ENCODE measurements at regions not wholly inside any gene's neighbourhood (a gene's known extent, or its start where the extent isn't known, plus 50 kb on each side); places are given as distances from the start of the nearest gene placed in this dataset.

DNA sequence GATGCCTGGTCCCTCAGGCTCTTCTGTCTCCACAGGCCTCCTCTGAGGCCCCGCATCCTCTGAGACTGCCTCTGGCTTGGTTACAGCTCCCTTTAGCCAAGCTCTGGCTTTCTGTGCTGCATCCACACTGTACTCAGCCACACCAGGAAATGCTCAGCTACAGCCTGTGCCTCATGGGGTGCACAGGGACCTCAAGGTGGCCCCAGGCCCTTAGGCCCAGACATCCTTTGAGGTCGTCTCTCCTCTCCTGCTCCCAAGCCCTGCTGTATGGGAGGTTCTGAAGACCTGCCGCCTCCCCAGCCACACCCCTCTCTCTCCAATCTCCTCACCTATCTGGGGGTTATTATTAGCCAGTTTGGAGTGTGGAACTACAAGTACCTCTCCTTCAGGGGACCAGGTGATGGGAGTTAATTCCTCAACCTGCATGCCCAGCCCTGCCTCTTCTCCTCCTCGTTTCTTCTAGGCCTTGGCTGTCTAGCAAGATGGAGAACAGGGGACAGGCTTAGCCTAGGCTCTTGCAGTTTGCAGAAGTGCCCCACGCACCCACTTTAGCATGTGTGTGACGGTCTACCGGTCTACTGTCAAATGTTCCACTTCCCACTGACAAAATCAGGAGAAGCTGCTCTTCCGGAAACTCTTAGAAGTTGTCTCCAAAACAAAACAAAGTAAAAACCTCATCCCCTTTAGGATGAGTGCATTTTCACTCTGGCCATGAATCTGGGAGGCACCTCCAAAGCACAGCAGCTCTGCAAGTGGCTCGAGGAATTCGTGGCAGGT is 64.0 kb upstream of the WAC start:
- no peak overlapping the region for H3K14ac ChIP-seq (ENCODE audit: insufficient read length)
- 91% methylated on average over 10 of the region's 10 CpGs; no CpG with 5 or more reads in 1 of the 2 experiments for WGBS, 2 experiments (ENCODE audit: extremely low coverage in 1 of 2, insufficient coverage in 1 of 2, insufficient read length in 1 of 2, insufficient replicate concordance in 2 of 2, low coverage in 1 of 2, low lambda C conversion rate in 2 of 2, missing lambda C conversion rate in 1 of 2)
- TF ChIP-seq CHD2 (IDR thresholded peaks at IDR 0.05; ENCODE audit: low read length) = no peak
- no peak for TF ChIP-seq CREB1 (IDR thresholded peaks at IDR 0.05)
- no peak for TF ChIP-seq ASH2L (IDR thresholded peaks at IDR 0.05; ENCODE audit: low read length)
- no peak for TF ChIP-seq BRCA1 (IDR thresholded peaks at IDR 0.05; ENCODE audit: low read depth, low read length)
- TF ChIP-seq EGR1 (IDR thresholded peaks at IDR 0.05; ENCODE audit: borderline replicate concordance, low read depth, low read length) = no peak
- TF ChIP-seq TCF12 (IDR thresholded peaks at IDR 0.05; ENCODE audit: low read depth, low read length) = no peak

More for the DNA sequence above, 64.0 kb upstream of the WAC start:
- H2AFZ ChIP-seq (ENCODE audit: low read length) = peak overlapping the region; percentile 40; the same call in 1 of the 2 replicates
- no peaks in the 10 kb centered on the region for H3K9me3 ChIP-seq (ENCODE audit: insufficient read depth in 2 of 2, low read depth in 1 of 2, low read length in 1 of 2)
- H3K23ac ChIP-seq (ENCODE audit: insufficient read length) = no peak overlapping the region
- peak overlapping the region; percentile 75; the same call in 1 of the 2 replicates for H2AK5ac ChIP-seq (ENCODE audit: low read depth, low read length)
- no peak overlapping the region for H3K27ac ChIP-seq (ENCODE audit: low read depth, low read length)
- no peak overlapping the region for H2BK5ac ChIP-seq (ENCODE audit: low read depth, low read length)
- no peak overlapping the region for H3K4me3 ChIP-seq (ENCODE audit: extremely low read depth in 1 of 4, insufficient read depth in 2 of 4, low read depth in 3 of 4, low read length in 4 of 4)
- H4K5ac ChIP-seq (ENCODE audit: insufficient read length, low read depth, low read length) = no peak overlapping the region
- H3K9ac ChIP-seq (replicated peaks in 1 of 4; ENCODE audit: extremely low read depth in 1 of 4, low read depth in 3 of 4, low read length in 3 of 4) = no peak overlapping the region
- no peak overlapping the region for H3K4me2 ChIP-seq (ENCODE audit: insufficient read depth in 1 of 2, low read depth in 2 of 2, low read length in 2 of 2)
- peak in 1 of 2 experiments; percentile 44 for DNase-seq (ENCODE audit: low read depth in 1 of 2, low spot score in 2 of 2)
- no peak overlapping the region for H4K91ac ChIP-seq (replicated peaks; ENCODE audit: insufficient read length, low read length)
- peak overlapping the region; percentile 87; the same call in 1 of the 2 replicates for H2BK12ac ChIP-seq (ENCODE audit: low read depth, low read length)
- H2BK120ac ChIP-seq (replicated peaks; ENCODE audit: low read depth, low read length) = no peak overlapping the region
- ChIA-PET CTCF (ENCODE audit: partially characterized antibody) (interaction anchor here (0.8 to 1.2 kb wide), 3 partner anchors 10 to 75 kb away, joined by 3 to 4 read pairs (median 3); no protein-coding TSS in a partner anchor), POLR2A (ENCODE audit: partially characterized antibody) (interaction anchor here (1.1 to 1.4 kb wide), 4 partner anchors 8 to 64 kb away, joined by 3 to 4 read pairs (median 4); no protein-coding TSS in a partner anchor)
- H3K36me3 ChIP-seq (ENCODE audit: control insufficient read depth in 2 of 4, insufficient read depth in 4 of 4, low read length in 3 of 4) = no peaks in the 10 kb centered on the region
- no peaks in the 10 kb centered on the region for H3K79me1 ChIP-seq (ENCODE audit: low read depth, low read length)
- peaks cover 0 to 2% (median 0%) of the 10 kb centered on the region in 4 experiments; a peak in 1 of 7 replicates for H3K27me3 ChIP-seq (replicated peaks in 1 of 4; ENCODE audit: control insufficient read depth in 3 of 4, extremely low read depth in 1 of 4, insufficient read depth in 3 of 4, low read length in 3 of 4)
- no peaks in the 10 kb centered on the region for H3K79me2 ChIP-seq (ENCODE audit: control insufficient read depth in 1 of 2, insufficient read depth in 2 of 2, low read length in 2 of 2)
- H3K56ac ChIP-seq (replicated peaks; ENCODE audit: insufficient read length, low read depth, low read length) = no peak overlapping the region
- no peaks in the 10 kb centered on the region for H4K20me1 ChIP-seq (replicated peaks in 1 of 2; ENCODE audit: control insufficient read depth in 1 of 2, insufficient read depth in 2 of 2, low read length in 2 of 2)
- FAIRE-seq = no peak
- H2BK20ac ChIP-seq (ENCODE audit: low read length) = no peak overlapping the region; the same call in 1 of the 2 replicates
- peak overlapping the region; percentile 71 for H3K18ac ChIP-seq (ENCODE audit: extremely low read depth, low read length)
- H4K8ac ChIP-seq (ENCODE audit: extremely low read depth, insufficient read depth, low read length) = no peak overlapping the region
- H2BK15ac ChIP-seq (ENCODE audit: low read length) = peak overlapping the region; percentile 72; the same call in 1 of the 2 replicates
- no peaks in the 10 kb centered on the region for H3K23me2 ChIP-seq (ENCODE audit: low read depth, low read length)
- H3K4me1 ChIP-seq (replicated peaks in 1 of 4; ENCODE audit: control insufficient read depth in 3 of 4, insufficient read depth in 4 of 4, low read length in 3 of 4) = peaks cover 2 to 9% (median 7%) of the 10 kb centered on the region in 4 experiments; a peak in 6 of 7 replicates
- H3K4ac ChIP-seq (replicated peaks; ENCODE audit: insufficient read length, low read depth, low read length) = no peak overlapping the region

Measured in H1 (cell line).